RPMI7951 (cell line): ENCODE measurements at regions not wholly inside any gene's neighbourhood (a gene's known extent, or its start where the extent isn't known, plus 50 kb on each side); places are given as distances from the start of the nearest gene placed in this dataset.

Experiments
- DNase-seq: peaks from one replicate; pipeline ENCODE4 v3.0.0-alpha.2; 2012; ENCODE audit warnings: low read depth

GRCh38 chr3:57009802-57010201, 50.7 kb upstream of the SPATA12 start:
- no peak for DNase-seq

- DNase-seq = no peak
Observed at GRCh38 chr3:57009367-57009766, 51.1 kb upstream of the SPATA12 start.

- peak; percentile 85 for DNase-seq
Observed at GRCh38 chr3:57007521-57008460, 52.7 kb upstream of the SPATA12 start.

GRCh38 chr3:57006949-57007419, 53.5 kb upstream of the SPATA12 start:
- DNase-seq = peak; percentile 9

GRCh38 chr3:57006179-57006657, 54.2 kb upstream of the SPATA12 start:
- no peak for DNase-seq

- DNase-seq = peak; percentile 14
Observed at GRCh38 chr3:57004229-57004628, 56.2 kb upstream of the SPATA12 start.

- DNase-seq = no peak
Observed at GRCh38 chr3:57003676-57004075, 56.8 kb upstream of the SPATA12 start.

GRCh38 chr3:57001356-57001755, 59.1 kb upstream of the SPATA12 start:
- no peak for DNase-seq

GRCh38 chr3:57000012-57000411, 60.5 kb upstream of the SPATA12 start:
- DNase-seq = no peak

GRCh38 chr3:56999547-56999946, 60.9 kb upstream of the SPATA12 start:
- DNase-seq = no peak

GRCh38 chr3:56998076-56998529, 62.4 kb upstream of the SPATA12 start:
- no peak for DNase-seq

GRCh38 chr3:56997675-56998074, 62.8 kb upstream of the SPATA12 start:
- DNase-seq = no peak

GRCh38 chr3:56997041-56997440, 63.4 kb upstream of the SPATA12 start:
- DNase-seq = no peak

GRCh38 chr3:56994391-56994790, 66.1 kb upstream of the SPATA12 start:
- DNase-seq = no peak

GRCh38 chr3:56990641-56991015, 69.8 kb upstream of the SPATA12 start:
- no peak for DNase-seq

- DNase-seq = no peak
Observed at GRCh38 chr3:56989977-56990640, 70.4 kb upstream of the SPATA12 start.

- no peak for DNase-seq
Observed at GRCh38 chr3:56989169-56989976, 71.1 kb upstream of the SPATA12 start.

- peak; percentile 71 for DNase-seq
Observed at GRCh38 chr3:56988458-56989168, 71.9 kb upstream of the SPATA12 start.

GRCh38 chr3:56987238-56987895, 73.1 kb upstream of the SPATA12 start:
- no peak for DNase-seq

GRCh38 chr3:56986347-56986746, 74.1 kb upstream of the SPATA12 start:
- no peak for DNase-seq

GRCh38 chr3:56985878-56986277, 74.6 kb upstream of the SPATA12 start:
- peak; percentile 58 for DNase-seq
